PC-9 (cell line): ENCODE measurements at regions not wholly inside any gene's neighbourhood (a gene's known extent, or its start where the extent isn't known, plus 50 kb on each side); places are given as distances from the start of the nearest gene placed in this dataset.

Source experiments
- BruUV-seq: library from RNA; stranded (reverse); fragments of 400-500 nt; replicated peaks from 2 replicates; lab custom pipeline; 2021; lab: Mats Ljungman, UMichigan
- CTCF ChIA-PET: fragments of 300-600 bp; sonication (Branson Sonifier 250); formaldehyde crosslinking; loops from one replicate; lab custom pipeline; 2022; ENCODE audit warnings: antibody characterized with exemption; lab: Charles Lee
- POLR2A ChIA-PET: fragments of 300-600 bp; sonication (Branson Sonifier 250); formaldehyde crosslinking; loops from one replicate; lab custom pipeline; 2022; ENCODE audit warnings: antibody characterized with exemption; ENCODE audit not compliant: unreplicated experiment; lab: Charles Lee
- DNase-seq, 2 experiments: peaks; one replicate each; pipeline versions ENCODE4 v3.0.0 to v3.0.0-alpha.2; 2015 to 2022; ENCODE audit warnings: mixed read lengths in 1 of 2
- H2AFZ ChIP-seq: fragments of 200-600 bp; sonication (generic); 2 replicates; pipeline ENCODE4 v1.8.1; 2017; ENCODE audit warnings: antibody characterized with exemption
- H3F3A ChIP-seq: fragments of 200-600 bp; sonication (generic); 2 replicates; pipeline ENCODE4 v1.8.1; 2017; ENCODE audit warnings: antibody characterized with exemption, mild to moderate bottlenecking, low read depth; ENCODE audit not compliant: insufficient read depth
- H3K27ac ChIP-seq: fragments of 200-600 bp; sonication (generic); 2 replicates; pipeline ENCODE4 v1.6.1; 2016; ENCODE audit warnings: mixed run types
- H3K27me3 ChIP-seq: fragments of 200-600 bp; sonication (generic); 2 replicates; pipeline ENCODE4 v1.6.1; 2016; ENCODE audit warnings: low read depth, mixed run types; ENCODE audit not compliant: insufficient read depth
- H3K36me3 ChIP-seq: fragments of 200-600 bp; sonication (generic); 2 replicates; pipeline ENCODE4 v1.6.1; 2016; ENCODE audit warnings: low read depth, mixed run types
- H3K4me1 ChIP-seq: fragments of 200-600 bp; sonication (generic); replicated peaks from 2 replicates; pipeline ENCODE4 v1.6.1; 2016; ENCODE audit warnings: mixed run types; ENCODE audit not compliant: insufficient read depth
- H3K4me2 ChIP-seq: fragments of 200-600 bp; sonication (generic); 2 replicates; pipeline ENCODE4 v1.6.1; 2017; ENCODE audit warnings: mixed run types
- H3K4me3 ChIP-seq: fragments of 200-600 bp; sonication (generic); 2 replicates; pipeline ENCODE4 v1.6.1; 2016; ENCODE audit warnings: mixed run types
- H3K79me2 ChIP-seq: fragments of 200-600 bp; sonication (generic); 2 replicates; pipeline ENCODE4 v1.6.1; 2017; ENCODE audit warnings: low read depth, mixed run types
- H3K9me2 ChIP-seq: fragments of 200-600 bp; sonication (generic); 2 replicates; pipeline ENCODE4 v1.8.1; 2017; ENCODE audit warnings: mild to moderate bottlenecking; ENCODE audit not compliant: insufficient read depth
- H3K9me3 ChIP-seq: fragments of 200-600 bp; sonication (generic); 2 replicates; pipeline ENCODE4 v1.8.1; 2016; ENCODE audit warnings: low read depth; ENCODE audit not compliant: insufficient read depth
- H4K20me1 ChIP-seq: fragments of 200-600 bp; sonication (generic); 2 replicates; pipeline ENCODE4 v1.8.1; 2017; ENCODE audit not compliant: insufficient read depth
- CTCF ChIP-seq: fragments of 200-600 bp; sonication (generic); conservative IDR thresholded peaks from 2 replicates; pipeline ENCODE4 v1.6.1; 2017; ENCODE audit warnings: mixed run types, antibody characterized with exemption, mild to moderate bottlenecking, moderate library complexity
- EZH2 ChIP-seq: fragments of 200-600 bp; sonication (generic); IDR thresholded peaks from 2 replicates; pipeline ENCODE4 v1.8.0; 2017; ENCODE audit warnings: antibody characterized with exemption, low read depth
- intact Hi-C: fragments of 100-400 bp; cut with micrococcal nuclease; formaldehyde crosslinking; loops from one replicate; pipeline ENCODE4 v1.10.0; 2022; ENCODE audit not compliant: unreplicated experiment

GRCh38 chr3:153319705-153320554 is 157.9 kb downstream of the RAP2B start:
- H3K36me3 ChIP-seq = no peaks in the 10 kb centered on the region
- ChIA-PET CTCF (no interaction called here), POLR2A (no interaction called here)
- H3K79me2 ChIP-seq = no peaks in the 10 kb centered on the region
- H3K4me2 ChIP-seq = no peak overlapping the region
- intact Hi-C loops = no loop called here
- peak overlapping the region; percentile 25; the same call in 1 of the 2 replicates for H2AFZ ChIP-seq
- no TSS peak for BruUV-seq
- H3K4me3 ChIP-seq = no peak overlapping the region
- no peaks in the 10 kb centered on the region; the same call in 1 of the 2 replicates for H3K9me3 ChIP-seq
- no peaks in the 10 kb centered on the region for H3K4me1 ChIP-seq
- H3F3A ChIP-seq = no peaks in the 10 kb centered on the region
- DNase-seq = no peak
- H3K27me3 ChIP-seq = no peaks in the 10 kb centered on the region
- no peaks in the 10 kb centered on the region for H4K20me1 ChIP-seq
- H3K27ac ChIP-seq = no peak overlapping the region
- TF ChIP-seq CTCF = no peak
- TF ChIP-seq EZH2 = no peak
- no peaks in the 10 kb centered on the region for H3K9me2 ChIP-seq

DNA sequence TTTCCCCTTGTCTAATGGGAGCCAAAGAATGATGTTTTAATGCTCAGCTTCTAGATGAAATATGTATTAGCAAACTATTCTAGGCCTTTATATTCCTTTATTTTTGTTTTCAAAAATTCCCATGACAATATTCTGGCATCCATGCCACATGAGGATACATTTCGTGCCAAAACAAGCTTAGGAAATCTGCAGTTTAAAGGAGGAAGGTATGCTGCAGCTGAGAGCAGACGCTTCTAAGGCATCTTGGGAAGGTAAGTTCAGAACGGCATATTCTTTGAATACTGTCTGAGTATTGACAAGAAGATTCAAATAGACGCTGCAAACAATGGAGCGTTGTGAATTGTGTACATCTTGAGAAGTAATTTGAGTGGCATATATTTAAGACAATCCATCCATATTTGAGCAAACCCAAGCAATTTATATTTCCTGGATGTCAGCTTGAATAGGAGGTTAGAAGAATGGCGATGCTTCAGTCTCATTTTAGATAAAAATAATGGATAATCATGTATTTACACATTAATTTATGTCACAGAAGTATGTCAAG is 158.6 kb downstream of the RAP2B start:
- H3F3A ChIP-seq = no peaks in the 10 kb centered on the region
- H3K9me2 ChIP-seq = no peaks in the 10 kb centered on the region
- H3K27ac ChIP-seq = no peak overlapping the region
- H3K4me2 ChIP-seq = no peak overlapping the region
- CTCF ChIA-PET = no interaction called here
- BruUV-seq = no TSS peak
- no peak for DNase-seq
- intact Hi-C loops = no loop called here
- H2AFZ ChIP-seq = no peak overlapping the region
- no peak for TF ChIP-seq CTCF
- TF ChIP-seq EZH2 = no peak
- H3K9me3 ChIP-seq = no peaks in the 10 kb centered on the region; the same call in 1 of the 2 replicates
- H3K27me3 ChIP-seq = no peaks in the 10 kb centered on the region
- H3K4me3 ChIP-seq = no peak overlapping the region
- no peaks in the 10 kb centered on the region for H3K36me3 ChIP-seq
- no peaks in the 10 kb centered on the region for H3K79me2 ChIP-seq
- POLR2A ChIA-PET = no interaction called here
- H3K4me1 ChIP-seq = no peaks in the 10 kb centered on the region
- H4K20me1 ChIP-seq = no peaks in the 10 kb centered on the region

- Histone ChIP-seq H3K4me2 (no peak overlapping the region), H4K20me1 (no peaks in the 10 kb centered on the region), H3K36me3 (no peaks in the 10 kb centered on the region), H3K79me2 (no peaks in the 10 kb centered on the region), H3K27me3 (no peaks in the 10 kb centered on the region), H3K4me3 (no peak overlapping the region), H3K27ac (no peak overlapping the region), H2AFZ (no peak overlapping the region), H3F3A (no peaks in the 10 kb centered on the region), H3K9me3 (no peaks in the 10 kb centered on the region), H3K9me2 (no peaks in the 10 kb centered on the region), H3K4me1 (no peaks in the 10 kb centered on the region)
- DNase-seq = no peak
- BruUV-seq = no TSS peak
- POLR2A ChIA-PET = no interaction called here
- intact Hi-C loops = no loop called here
- CTCF ChIA-PET = no interaction called here
- TF ChIP-seq EZH2 = no peak
- TF ChIP-seq CTCF = no peak
These were observed 166.7 kb downstream of the RAP2B start for GRCh38 chr3:153328690-153329089.
